GM12891 (cell line): ENCODE measurements at regions not wholly inside any gene's neighbourhood (a gene's known extent, or its start where the extent isn't known, plus 50 kb on each side); places are given as distances from the start of the nearest gene placed in this dataset.

Experiments used
- PAX5 ChIP-seq: IDR thresholded peaks from 2 replicates; pipeline ENCODE4 v1.6.1; 2011; ENCODE audit warnings: low read length, moderate library complexity, mild to moderate bottlenecking; ENCODE audit not compliant: insufficient read depth, severe bottlenecking
- POLR2A ChIP-seq: IDR thresholded peaks from 2 replicates; pipeline ENCODE4 v1.6.1; 2011; ENCODE audit warnings: low read depth, low read length, control low read depth
- POLR2AphosphoS5 ChIP-seq: IDR thresholded peaks from 2 replicates; pipeline ENCODE4 v1.6.1; 2011; ENCODE audit warnings: low read depth, low read length, control low read depth
- POU2F2 ChIP-seq: IDR thresholded peaks from 2 replicates; pipeline ENCODE4 v1.6.1; 2011; ENCODE audit warnings: low read depth, mild to moderate bottlenecking, control low read depth, low read length, moderate library complexity
- TAF1 ChIP-seq: IDR thresholded peaks from 2 replicates; pipeline ENCODE4 v1.6.1; 2011; ENCODE audit warnings: low read depth, low read length, control low read depth

DNA sequence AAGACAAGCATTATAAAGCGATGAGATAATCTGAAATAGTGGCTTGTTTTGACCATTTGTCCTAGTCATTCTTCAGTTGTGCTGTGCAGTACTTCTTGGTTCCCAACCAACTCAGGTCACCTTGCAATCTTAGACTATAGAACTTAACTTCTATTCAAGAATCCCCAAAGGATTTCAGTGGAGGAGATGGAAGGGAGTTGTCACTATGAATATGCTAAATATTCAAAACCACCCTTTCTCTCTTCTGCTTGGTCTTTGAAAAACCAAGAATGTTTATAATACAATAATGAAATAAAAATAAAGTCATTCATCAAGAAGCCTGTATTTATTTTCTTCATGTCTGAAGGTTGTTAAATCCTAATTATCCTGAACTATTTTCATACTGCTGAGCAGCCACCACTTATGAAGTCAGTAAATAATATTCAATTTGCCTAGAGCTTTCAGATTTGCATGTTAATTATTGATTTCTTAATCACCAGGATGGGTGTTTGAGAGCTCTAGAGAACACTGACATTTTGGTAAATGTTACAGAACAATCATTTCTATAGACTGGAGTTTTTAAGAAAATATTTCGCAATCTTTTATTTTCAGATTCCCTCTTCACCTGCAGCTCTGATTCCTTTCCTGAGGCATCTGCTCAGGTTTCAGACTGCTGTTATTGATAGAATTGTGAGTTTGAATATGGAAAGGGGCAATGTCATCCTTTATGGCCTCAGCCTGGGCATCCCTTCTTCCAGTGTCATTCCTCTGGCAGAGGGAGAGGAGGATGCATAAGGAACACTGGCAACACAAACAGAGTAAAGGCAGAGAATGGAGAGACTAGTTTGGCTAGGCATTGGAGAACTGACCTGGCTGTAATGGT lies 91.5 kb upstream of the USP47 start:
- TF ChIP-seq POLR2AphosphoS5, result no peak
- TF ChIP-seq POLR2A, result no peak
- TF ChIP-seq TAF1, result no peak
- TF ChIP-seq PAX5, result no peak
- no peak for TF ChIP-seq POU2F2
